GM21825 (cell line): ENCODE measurements at regions not wholly inside any gene's neighbourhood (a gene's known extent, or its start where the extent isn't known, plus 50 kb on each side); places are given as distances from the start of the nearest gene placed in this dataset.

Experiments
- ATAC-seq: cut with Tn5 transposase; IDR thresholded peaks from one replicate; pipeline ENCODE4 v1.9.1; 2021; ENCODE audit warnings: mild to moderate bottlenecking, moderate library complexity; ENCODE audit not compliant: unreplicated experiment

DNA sequence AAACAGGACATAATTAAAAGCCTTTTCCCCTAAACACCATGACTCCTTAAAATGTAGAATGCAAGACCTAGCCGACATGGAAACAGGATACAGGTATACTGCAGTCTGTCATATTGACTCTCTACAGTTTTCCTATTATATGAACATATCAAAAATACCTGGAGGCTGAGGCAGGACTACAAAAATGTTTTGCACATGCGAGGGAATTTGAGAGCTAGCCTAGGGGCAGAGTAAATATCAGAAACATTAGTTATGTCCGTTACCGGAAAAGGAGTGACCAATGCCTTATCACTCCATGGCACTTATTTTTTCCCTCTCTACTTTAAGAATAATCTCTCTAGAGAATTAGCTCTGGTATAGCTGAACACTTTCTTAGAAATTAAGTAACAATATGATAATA, 732.3 kb downstream of the TUSC7 start:
- no peak for ATAC-seq

DNA sequence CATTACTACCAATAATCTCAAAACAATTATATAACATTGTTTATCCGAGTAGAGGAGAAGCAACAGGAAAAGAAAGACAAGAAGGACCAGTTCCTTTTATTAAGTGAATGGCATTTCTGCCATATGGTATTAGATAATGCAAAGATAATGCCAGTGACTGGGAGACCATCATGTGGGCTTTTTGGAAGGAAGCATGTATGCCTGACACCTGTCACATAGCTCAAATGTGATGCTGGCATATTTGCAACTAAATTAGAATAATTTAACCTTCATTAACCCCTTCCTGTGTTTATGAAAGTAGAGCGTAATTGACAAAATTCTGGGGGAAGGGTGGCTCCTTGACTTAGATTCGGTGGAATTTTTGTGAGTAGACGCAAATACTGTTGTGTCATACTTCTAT, 733.0 kb downstream of the TUSC7 start:
- no peak for ATAC-seq

DNA sequence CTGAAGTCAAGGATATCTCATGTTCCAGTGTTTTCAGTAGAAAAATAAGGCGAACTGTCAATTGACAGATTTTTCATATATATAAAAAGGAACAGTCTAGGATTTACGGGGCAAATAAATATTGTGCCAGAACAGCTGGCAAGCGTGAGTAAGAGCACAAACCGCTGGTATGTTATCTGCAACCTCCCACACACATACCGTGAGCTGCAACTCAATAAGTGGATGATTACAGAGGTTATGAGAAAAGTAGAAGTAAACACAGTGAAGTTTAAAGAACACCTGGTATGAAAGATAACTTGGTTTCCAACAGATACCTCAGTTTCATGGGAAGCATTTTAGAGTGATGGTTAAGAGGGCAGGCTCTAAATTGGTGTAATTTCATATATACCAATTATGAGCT, 733.4 kb downstream of the TUSC7 start:
- ATAC-seq = no peak

GRCh38 chr3:117444175-117444574, 734.6 kb downstream of the TUSC7 start:
- ATAC-seq = no peak

GRCh38 chr3:117447419-117447818, 737.8 kb downstream of the TUSC7 start:
- ATAC-seq = no peak

GRCh38 chr3:117450026-117450425, 740.4 kb downstream of the TUSC7 start:
- ATAC-seq = no peak

GRCh38 chr3:117454254-117454653, 744.7 kb downstream of the TUSC7 start:
- ATAC-seq = no peak

GRCh38 chr3:117454908-117455307, 745.3 kb downstream of the TUSC7 start:
- ATAC-seq = no peak

- no peak for ATAC-seq
These were observed 746.2 kb downstream of the TUSC7 start for GRCh38 chr3:117455782-117456181.

GRCh38 chr3:117463276-117464115, 753.9 kb downstream of the TUSC7 start:
- no peak for ATAC-seq

DNA sequence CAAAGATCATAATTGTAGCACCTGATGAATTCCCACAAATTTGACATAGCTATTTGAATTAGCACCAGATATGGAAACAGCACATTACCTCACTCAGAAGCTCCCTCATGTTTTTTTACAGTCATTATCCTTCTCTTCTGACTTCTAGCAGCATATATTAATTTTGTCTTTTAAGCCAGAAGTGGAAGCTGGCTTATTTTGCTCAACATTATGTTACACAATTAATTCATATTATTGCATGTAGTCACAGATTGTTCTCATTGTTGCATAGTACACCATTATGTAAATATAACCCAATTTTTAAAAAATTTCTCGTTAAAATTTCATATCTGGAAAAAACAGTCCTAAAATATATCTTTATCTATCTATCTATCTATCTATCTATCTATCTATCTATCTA, 762.3 kb downstream of the TUSC7 start:
- ATAC-seq = no peak

GRCh38 chr3:117473981-117474538, 764.5 kb downstream of the TUSC7 start:
- no peak for ATAC-seq

- no peak for ATAC-seq
These were observed 767.0 kb downstream of the TUSC7 start for GRCh38 chr3:117476572-117476971.

DNA sequence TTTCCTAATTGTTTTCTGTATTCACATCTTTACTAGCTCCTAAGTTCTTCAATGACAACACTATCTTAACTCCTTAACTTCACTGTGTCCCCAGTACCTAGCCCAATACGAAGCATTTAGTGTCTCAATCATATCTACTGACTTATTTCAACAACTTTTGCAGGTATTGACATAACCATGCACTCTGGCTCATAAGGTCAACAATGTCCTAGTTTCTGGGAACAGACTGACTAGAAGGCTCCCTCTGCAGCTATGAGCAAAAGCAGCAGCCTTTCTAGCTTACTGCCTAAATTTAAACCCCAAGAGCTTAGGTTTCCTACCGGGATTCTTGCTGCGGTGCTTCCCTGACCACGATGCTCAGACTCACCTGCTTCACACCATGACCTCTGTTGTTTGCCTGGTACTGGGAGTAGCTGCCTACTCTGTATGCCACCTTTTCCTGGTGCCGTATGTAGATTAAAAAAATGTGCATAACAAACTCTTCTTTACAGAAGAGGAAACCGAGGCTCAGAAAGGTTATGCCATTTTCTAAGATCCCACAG, 767.7 kb downstream of the TUSC7 start:
- no peak for ATAC-seq

DNA sequence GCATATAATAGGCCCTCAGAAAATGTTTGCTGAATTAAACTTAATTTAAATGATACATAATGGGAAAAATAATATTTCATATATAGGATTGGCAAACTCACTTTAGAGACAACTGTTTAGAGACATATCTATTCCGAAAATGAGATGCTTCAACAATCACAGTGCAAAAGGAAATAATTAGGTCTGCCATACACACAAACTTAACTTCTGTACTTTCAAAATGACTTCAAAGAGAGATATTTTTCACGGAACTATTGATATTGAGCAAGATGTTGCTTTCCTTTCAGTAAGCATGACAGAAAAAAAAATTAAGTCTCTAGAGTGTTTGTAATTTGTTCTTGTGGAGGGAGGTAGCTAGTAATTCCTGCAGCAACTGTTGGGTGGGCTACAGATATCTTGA, 769.5 kb downstream of the TUSC7 start:
- ATAC-seq = no peak

- no peak for ATAC-seq
These were observed 770.9 kb downstream of the TUSC7 start for GRCh38 chr3:117480525-117480924.

DNA sequence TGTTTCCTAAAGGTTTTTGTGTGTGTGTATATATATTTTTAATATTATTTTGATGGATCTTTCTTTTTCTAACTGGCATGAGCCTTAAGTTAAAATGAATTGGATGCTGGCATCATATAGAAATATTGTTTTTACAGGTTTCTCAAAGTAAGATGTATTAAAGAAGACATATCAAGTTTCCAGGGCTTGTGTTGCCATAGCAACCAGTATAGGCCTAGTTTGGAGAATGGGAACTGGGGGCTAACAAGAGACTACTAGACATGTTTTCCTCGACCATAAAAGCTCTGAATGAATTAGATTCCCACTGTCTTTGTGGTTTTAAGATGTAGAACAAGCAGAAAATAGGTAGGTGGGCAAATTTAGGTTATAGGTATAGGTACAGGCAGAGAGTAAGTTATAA, 771.4 kb downstream of the TUSC7 start:
- ATAC-seq = no peak

DNA sequence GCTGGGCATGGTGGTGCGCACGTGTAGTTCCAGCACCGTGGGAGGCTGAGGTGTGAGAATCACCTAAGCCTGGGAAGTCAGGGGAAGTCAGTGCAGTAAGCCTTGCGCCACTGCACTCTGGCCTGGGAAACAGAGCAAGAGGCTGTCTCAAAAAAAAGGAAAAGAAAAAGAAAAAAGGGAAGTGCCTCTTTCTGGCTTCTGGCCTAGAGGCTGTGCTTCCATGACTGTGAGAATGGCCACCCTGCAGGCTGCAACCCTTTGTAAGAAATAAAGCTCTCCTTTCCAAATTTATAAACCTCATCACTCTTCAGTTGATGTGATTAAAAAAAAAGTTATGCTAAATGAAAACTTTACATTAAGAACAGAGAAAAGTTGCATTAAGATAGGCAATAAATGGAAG, 774.3 kb downstream of the TUSC7 start:
- no peak for ATAC-seq

- no peak for ATAC-seq
These were observed 776.3 kb downstream of the TUSC7 start for GRCh38 chr3:117485841-117486240.

DNA sequence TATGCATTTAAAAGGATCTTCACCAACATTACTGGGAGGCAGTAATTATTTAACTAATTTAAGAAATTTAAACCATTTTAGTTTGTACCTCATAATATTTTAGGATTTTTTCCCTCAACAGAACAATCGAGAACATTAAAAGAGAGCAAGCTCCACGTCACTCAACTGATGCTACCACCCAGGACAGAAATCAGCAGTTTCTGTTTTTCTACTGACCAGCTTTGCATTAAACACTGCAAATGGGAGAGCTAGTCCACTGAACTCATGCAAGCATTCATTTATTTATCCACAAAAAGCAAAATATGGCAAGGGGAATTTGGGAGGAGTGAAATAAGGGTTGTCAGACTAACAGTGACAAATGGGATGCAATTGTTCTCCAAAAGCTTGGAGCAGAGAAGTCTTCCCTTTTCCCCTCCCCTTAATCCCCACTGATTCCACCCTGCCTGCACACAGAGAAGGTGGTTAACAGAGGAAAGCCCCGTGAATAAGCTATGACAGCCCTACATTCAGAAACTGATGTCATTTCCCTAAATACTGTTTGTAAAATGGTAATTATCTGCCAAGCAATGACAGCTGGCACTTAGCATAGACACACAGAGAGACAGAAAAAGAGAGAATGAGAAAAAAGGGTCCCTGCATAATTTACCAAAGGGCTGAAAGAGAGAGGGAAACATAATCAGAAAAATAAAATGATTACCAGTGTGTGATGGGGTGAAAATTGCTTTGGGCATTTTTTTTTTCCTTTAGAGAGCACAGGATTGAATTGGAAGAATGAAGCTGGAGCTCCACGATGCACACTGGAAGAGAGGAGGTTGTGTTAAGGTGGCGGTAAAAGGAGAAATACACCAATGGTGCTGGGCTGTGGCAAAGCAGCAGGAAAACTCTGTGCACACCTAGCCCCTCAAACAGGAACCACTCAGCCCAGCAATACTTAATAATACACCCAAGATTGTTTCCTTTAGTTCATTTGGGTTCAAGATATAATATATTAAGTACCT, 777.4 kb downstream of the TUSC7 start:
- peak; percentile 67 for ATAC-seq

- ATAC-seq = no peak
These were observed 779.4 kb downstream of the TUSC7 start for GRCh38 chr3:117488983-117489382.
